Muscle of leg (tissue), 3 donors: ENCODE measurements at regions not wholly inside any gene's neighbourhood (a gene's known extent, or its start where the extent isn't known, plus 50 kb on each side); places are given as distances from the start of the nearest gene placed in this dataset.

Experiments
- DNase-seq: peaks from one replicate; pipeline ENCODE4 v3.0.0; 2013
- H3K27ac ChIP-seq: one replicate; pipeline ENCODE4 v1.5.1; 2013; ENCODE audit warnings: mild to moderate bottlenecking, low read length, control low read depth
- H3K27me3 ChIP-seq: one replicate; pipeline ENCODE4 v1.6.1; 2013; ENCODE audit warnings: low read length; ENCODE audit not compliant: control insufficient read depth, insufficient read depth
- H3K36me3 ChIP-seq: one replicate; pipeline ENCODE4 v1.6.1; 2013; ENCODE audit warnings: low read length; ENCODE audit not compliant: control insufficient read depth, insufficient read depth
- H3K4me1 ChIP-seq: one replicate; pipeline ENCODE4 v1.6.1; 2013; ENCODE audit warnings: low read length; ENCODE audit not compliant: control insufficient read depth, insufficient read depth
- H3K4me3 ChIP-seq: one replicate; pipeline ENCODE4 v1.5.1; 2013; ENCODE audit warnings: low read length, control low read depth
- H3K9me3 ChIP-seq: replicated peaks from 2 replicates; pipeline ENCODE4 v1.6.1; 2013; ENCODE audit warnings: low read depth, low read length; ENCODE audit not compliant: control insufficient read depth
- WGBS: methylation state at CpG from one replicate; pipeline ENCODE4 v1.1.5; 2013; ENCODE audit warnings: missing lambda C conversion rate; ENCODE audit not compliant: insufficient coverage; 5-methylcytosine and 5-hydroxymethylcytosine counted together

DNA sequence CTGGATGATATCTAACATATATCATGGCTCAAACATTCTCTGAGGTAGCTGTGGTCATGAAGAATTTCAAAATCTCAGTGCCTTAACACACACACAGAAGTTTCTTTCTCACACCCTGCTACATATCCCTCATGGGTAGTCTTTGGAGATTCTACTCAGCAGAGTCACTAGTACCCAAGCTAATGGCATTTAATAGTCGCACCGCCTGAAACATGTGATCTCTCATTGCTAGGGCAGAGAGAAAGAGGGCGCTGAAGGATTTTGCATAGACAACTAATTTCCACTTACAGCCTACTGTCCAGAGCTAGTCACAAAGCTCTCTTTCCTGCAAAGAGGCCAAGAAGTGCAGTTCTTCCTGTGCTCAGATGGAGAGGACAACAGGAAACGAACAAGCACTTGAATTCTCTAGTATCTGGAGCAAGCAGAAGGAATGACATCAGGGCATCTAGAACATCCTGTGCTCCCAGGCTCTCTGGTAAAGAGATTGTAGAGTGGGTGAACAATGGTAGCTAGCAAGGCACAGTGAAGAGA, 183.4 kb upstream of the PTBP2 start:
- peaks cover 8% of the 10 kb centered on the region for H3K4me1 ChIP-seq
- no peak overlapping the region for H3K4me3 ChIP-seq
- H3K36me3 ChIP-seq, result no peaks in the 10 kb centered on the region
- peak; percentile 96 for DNase-seq
- peak overlapping the region; percentile 89 for H3K27ac ChIP-seq
- no CpG with 5 or more reads among the region's 4 CpGs for WGBS
- no peaks in the 10 kb centered on the region for H3K27me3 ChIP-seq
- no peaks in the 10 kb centered on the region for H3K9me3 ChIP-seq

DNA sequence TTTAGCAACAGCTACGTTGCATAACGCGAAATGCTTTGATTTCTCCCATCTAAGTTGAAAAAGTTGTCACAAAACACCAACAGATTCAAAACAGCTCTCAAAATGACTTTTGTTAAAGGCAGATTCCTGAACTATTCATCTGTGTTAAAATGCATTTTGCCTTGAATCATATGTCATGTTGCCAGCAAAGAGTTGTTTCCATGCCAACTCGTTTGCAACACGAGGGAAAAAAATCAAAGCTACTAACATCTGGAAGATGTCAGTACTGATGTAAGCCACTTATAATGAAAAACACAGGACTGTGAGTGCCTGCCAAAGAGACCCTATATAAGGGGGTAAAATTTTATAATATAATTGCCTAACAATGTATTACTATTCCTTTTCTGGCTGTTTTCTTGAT, 182.7 kb upstream of the PTBP2 start:
- WGBS, result 25% methylated on average over 3 of the region's 5 CpGs
- Histone ChIP-seq H3K9me3 (no peaks in the 10 kb centered on the region), H3K27me3 (no peaks in the 10 kb centered on the region), H3K4me1 (peaks cover 8% of the 10 kb centered on the region), H3K27ac (peak overlapping the region; percentile 89), H3K4me3 (no peak overlapping the region), H3K36me3 (no peaks in the 10 kb centered on the region)
- peak; percentile 99 for DNase-seq

DNA sequence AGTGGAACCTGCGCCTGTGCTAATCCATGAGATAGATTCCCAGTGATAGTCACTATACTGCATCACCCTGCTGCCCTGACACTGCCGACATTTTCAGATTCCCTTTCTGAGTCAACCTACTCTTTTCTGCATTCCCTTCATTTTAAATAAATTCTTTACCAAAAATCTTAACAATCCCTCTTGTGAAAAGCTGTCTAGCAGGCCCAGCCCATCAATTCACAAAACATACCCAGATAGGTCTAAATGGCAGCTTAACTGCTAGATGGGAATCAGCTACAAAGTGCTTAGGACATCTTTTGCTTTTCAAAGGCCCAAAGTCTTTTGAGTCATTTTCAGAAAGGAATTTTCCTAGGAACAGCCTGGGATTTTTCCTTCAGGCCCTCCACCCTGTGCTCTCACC, 180.1 kb upstream of the PTBP2 start:
- H3K4me3 ChIP-seq, result no peak overlapping the region
- peaks cover 8% of the 10 kb centered on the region for H3K4me1 ChIP-seq
- no peaks in the 10 kb centered on the region for H3K27me3 ChIP-seq
- no peak overlapping the region for H3K27ac ChIP-seq
- H3K36me3 ChIP-seq, result no peaks in the 10 kb centered on the region
- DNase-seq, result no peak
- 92% methylated on average over 2 of the region's 2 CpGs for WGBS
- no peaks in the 10 kb centered on the region for H3K9me3 ChIP-seq

DNA sequence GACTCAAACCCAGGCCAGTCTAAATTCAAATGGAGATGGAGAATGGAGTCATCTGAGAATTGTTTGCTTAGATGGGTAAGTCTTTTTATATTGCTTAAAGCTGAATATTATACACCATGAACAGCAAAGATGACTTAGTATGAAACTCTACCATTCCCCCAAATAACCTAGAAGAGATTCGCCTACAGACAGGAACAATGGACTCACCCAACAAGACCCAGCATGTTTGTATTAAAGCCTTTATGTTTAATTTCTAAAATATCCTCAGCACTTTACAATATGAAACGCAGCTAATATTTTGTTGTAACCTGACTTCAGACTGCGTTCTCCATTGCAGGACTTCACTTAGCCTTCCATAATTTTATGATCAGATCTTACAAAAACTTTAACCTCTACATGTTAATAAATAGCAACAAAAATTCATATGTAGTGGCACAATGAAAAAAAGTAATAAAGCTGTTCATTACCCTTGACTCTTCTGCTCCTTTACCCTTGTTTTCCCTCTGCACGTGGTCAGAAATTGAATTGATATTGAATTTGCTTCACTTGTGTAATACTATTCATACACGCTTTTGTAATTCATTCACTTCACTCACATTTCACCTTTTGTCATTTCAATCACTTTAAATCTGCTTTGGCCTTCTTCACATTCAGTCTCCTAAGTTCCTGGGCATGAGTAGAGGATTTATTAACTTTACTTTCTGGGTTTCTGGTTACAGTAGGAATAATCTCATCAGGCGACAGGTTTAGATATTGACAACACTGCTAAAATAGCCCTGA, 177.3 kb upstream of the PTBP2 start:
- Histone ChIP-seq H3K4me3 (no peak overlapping the region), H3K4me1 (peaks cover 3% of the 10 kb centered on the region), H3K27me3 (no peaks in the 10 kb centered on the region), H3K9me3 (no peaks in the 10 kb centered on the region), H3K36me3 (no peaks in the 10 kb centered on the region), H3K27ac (no peak overlapping the region)
- WGBS, result no CpG with 5 or more reads among the region's 6 CpGs
- no peak for DNase-seq

DNA sequence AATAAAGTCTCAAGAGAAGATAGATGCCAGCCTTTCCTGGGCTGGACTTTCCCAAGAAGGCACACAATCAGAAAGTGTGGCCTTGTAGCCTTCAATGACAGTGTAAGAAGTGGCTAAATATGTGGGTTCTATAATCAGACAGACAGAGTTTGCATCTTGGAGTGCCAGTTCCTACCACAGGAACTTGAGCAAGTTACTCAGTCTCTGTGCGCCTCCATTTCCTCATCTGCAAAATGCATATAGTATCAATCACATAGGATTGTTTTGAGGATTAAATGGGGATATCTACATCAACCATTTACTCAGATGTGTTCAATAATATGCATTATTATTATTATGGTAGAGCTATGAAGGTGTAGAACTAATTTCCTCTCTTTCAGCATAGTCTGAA, 176.8 kb upstream of the PTBP2 start:
- Histone ChIP-seq H3K27ac (no peak overlapping the region), H3K9me3 (no peaks in the 10 kb centered on the region), H3K27me3 (no peaks in the 10 kb centered on the region), H3K36me3 (no peaks in the 10 kb centered on the region), H3K4me3 (no peak overlapping the region), H3K4me1 (peaks cover 2% of the 10 kb centered on the region)
- no peak for DNase-seq
- WGBS, result no CpG with 5 or more reads among the region's 1 CpG

DNA sequence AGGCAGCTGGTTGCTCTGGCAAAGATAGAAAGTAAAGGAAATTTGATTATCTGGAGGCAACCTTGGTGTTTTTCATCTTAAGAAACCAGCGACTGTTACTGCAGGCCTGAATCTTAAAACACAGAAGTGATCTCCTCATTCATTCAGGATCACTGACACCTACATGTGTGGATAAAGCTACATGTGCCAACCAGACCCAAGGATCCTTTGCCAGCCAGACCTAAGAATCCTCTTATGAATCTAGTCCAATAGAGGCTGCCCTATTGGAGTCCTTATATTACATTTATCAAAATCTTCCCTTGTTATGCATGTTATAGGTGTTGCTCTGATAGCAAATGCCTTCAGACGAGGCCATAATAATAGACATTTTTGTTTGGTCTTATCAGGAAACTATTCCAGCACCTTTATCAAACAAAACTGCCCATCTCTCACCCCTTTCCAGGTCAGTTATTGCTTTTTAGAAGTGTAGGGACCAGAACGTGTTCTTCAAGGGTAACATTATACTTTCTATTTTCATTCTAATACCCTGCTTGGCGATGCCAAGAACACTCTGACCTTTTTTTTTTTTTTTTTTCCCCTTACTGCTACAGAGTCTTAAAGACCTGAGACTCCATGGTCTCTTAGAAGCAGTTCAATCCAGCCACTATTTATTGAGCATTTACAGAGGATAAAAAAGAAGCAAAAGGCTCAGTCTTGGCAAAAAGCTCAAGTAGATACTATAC, 175.5 kb upstream of the PTBP2 start:
- no peak overlapping the region for H3K27ac ChIP-seq
- DNase-seq, result no peak
- no peaks in the 10 kb centered on the region for H3K36me3 ChIP-seq
- no peaks in the 10 kb centered on the region for H3K9me3 ChIP-seq
- WGBS, result 40% methylated on average over 1 of the region's 4 CpGs
- no peaks in the 10 kb centered on the region for H3K4me1 ChIP-seq
- H3K27me3 ChIP-seq, result no peaks in the 10 kb centered on the region
- no peak overlapping the region for H3K4me3 ChIP-seq

DNA sequence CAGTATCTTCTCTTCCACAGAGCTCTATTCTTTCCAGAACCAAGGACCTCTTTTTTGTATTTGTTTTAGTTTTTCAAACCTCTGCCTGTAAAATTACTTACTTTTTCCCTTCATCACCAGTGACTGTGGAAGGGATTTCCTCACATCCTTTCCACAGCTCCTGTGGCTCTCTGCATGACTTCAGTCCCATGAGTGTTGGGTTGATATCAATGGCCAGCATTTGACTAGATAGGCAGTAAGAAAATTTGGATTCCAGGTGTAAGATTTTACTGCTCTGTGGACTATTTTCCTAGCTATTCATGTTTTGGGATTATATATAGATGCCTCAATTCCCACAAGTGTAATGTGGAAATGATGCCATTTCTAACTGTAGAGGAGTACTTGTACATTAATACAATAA, 171.5 kb upstream of the PTBP2 start:
- Histone ChIP-seq H3K9me3 (no peaks in the 10 kb centered on the region), H3K4me3 (no peak overlapping the region), H3K36me3 (no peaks in the 10 kb centered on the region), H3K27ac (peak overlapping the region; percentile 31), H3K4me1 (no peaks in the 10 kb centered on the region), H3K27me3 (no peaks in the 10 kb centered on the region)
- peak; percentile 87 for DNase-seq

DNA sequence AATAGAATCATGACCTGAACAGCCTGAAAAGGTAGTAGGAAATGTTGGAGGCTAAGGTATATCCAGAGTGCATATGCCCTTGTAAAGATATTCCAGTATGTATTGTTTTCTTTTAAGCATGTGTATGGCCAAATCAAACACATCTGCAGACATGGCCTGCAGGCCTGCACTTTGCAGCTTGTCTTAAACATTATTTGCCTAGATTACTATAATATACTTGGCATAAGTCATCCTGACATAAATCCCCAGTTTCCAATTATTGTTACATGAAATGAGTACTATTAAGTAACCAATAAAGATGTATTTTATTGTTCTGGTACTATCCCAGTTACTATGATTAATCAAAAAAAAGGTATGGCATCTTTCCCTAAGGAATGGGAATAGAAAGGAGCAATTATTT, 169.1 kb upstream of the PTBP2 start:
- H3K4me3 ChIP-seq, result no peak overlapping the region
- peak; percentile 55 for DNase-seq
- no peaks in the 10 kb centered on the region for H3K9me3 ChIP-seq
- no peak overlapping the region for H3K27ac ChIP-seq
- H3K4me1 ChIP-seq, result no peaks in the 10 kb centered on the region
- no peaks in the 10 kb centered on the region for H3K36me3 ChIP-seq
- H3K27me3 ChIP-seq, result no peaks in the 10 kb centered on the region

DNA sequence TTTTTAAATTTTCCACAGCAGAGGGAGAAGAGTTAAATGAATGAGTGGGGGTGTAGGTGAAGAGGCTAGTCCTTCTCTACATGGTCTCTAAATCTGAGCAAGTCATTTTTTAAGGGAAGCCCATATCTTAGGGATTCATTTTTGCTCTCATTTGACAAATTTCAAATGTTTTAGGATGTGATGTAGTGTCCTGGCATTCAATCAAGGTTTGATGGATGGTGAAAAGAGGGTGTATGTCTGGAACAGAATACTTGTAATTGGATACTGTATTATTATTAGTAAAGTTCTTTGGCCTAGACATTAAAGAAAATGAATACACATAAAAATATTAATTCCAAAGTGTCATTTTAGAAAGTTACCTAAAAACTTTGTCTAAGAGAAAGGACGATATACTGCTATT, 167.8 kb upstream of the PTBP2 start:
- no peaks in the 10 kb centered on the region for H3K9me3 ChIP-seq
- no peaks in the 10 kb centered on the region for H3K27me3 ChIP-seq
- no peaks in the 10 kb centered on the region for H3K36me3 ChIP-seq
- DNase-seq, result peak; percentile 29
- no peak overlapping the region for H3K27ac ChIP-seq
- no peak overlapping the region for H3K4me3 ChIP-seq
- no peaks in the 10 kb centered on the region for H3K4me1 ChIP-seq
- no CpG with 5 or more reads among the region's 1 CpG for WGBS

DNA sequence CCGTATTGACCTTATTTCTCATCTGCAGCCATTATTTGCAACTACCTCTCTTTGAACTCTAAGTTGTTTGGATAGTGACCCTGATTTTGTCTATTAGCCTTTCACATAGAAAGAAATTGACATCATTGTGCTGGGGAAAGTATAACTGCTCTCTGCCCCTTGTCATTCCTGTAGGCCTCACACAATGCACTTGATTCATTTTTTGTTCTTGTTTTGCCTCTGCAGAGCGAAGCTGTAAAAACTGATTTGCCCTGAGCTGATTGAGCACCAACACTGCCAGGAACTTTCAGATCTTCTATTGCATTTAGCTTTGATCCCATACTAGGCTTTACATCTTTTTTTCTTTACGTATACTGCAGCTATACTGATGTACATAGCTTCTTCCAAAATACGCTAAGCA, 167.2 kb upstream of the PTBP2 start:
- H3K4me3 ChIP-seq, result no peak overlapping the region
- H3K27ac ChIP-seq, result no peak overlapping the region
- no peaks in the 10 kb centered on the region for H3K9me3 ChIP-seq
- DNase-seq, result no peak
- 100% methylated on average over 1 of the region's 4 CpGs for WGBS
- no peaks in the 10 kb centered on the region for H3K4me1 ChIP-seq
- no peaks in the 10 kb centered on the region for H3K27me3 ChIP-seq
- H3K36me3 ChIP-seq, result no peaks in the 10 kb centered on the region
